ENCODE measurements at regions not wholly inside any gene's neighbourhood (a gene's known extent, or its start where the extent isn't known, plus 50 kb on each side); places are given as distances from the start of the nearest gene placed in this dataset.
"Not testable (repeated sequence)": the region's sequence is repeated elsewhere in the genome, so short reads cannot be mapped to it uniquely, and the experiment has no call there.

- Mint-ChIP-seq H3K9me3 (ENCODE audit: insufficient read depth) (no peaks in the 10 kb centered on the region), H3K4me3 (no peak overlapping the region), H3K27me3 (no peaks in the 10 kb centered on the region), H3K4me1 (no peaks in the 10 kb centered on the region), H3K27ac (no peak overlapping the region)
- no peak overlapping the region for H2AFZ ChIP-seq (ENCODE audit: insufficient read depth, low read depth, low read length, poor library complexity, severe bottlenecking)
- H3K27me3 ChIP-seq (replicated peaks in 1 of 4; ENCODE audit: control extremely low read depth in 1 of 4, control insufficient read depth in 3 of 4, insufficient read depth in 4 of 4, low read length in 3 of 4) = no peaks in the 10 kb centered on the region
- ATAC-seq (ENCODE audit: low read depth) (no peak), DNase-seq (no peak)
- H3K4me2 ChIP-seq (replicated peaks; ENCODE audit: low read depth, low read length, poor library complexity, severe bottlenecking) = no peak overlapping the region
- H4K20me1 ChIP-seq (ENCODE audit: control insufficient read depth, insufficient read depth, low read length, poor library complexity, severe bottlenecking) = no peaks in the 10 kb centered on the region
- CTCF ChIA-PET = no interaction called here
- no peaks in the 10 kb centered on the region for H3K36me3 ChIP-seq (replicated peaks in 1 of 2; ENCODE audit: control extremely low read depth in 1 of 2, control insufficient read depth in 1 of 2, extremely low read depth in 1 of 2, insufficient read depth in 2 of 2, low read length in 1 of 2)
- H3K9ac ChIP-seq (ENCODE audit: low read length) = no peak overlapping the region
- intact Hi-C loops (cut with micrococcal nuclease) = no loop called here
- H3K9me3 ChIP-seq (ENCODE audit: control extremely low read depth in 1 of 3, control insufficient read depth in 2 of 3, insufficient read depth in 1 of 3, low read length in 2 of 3) = no peaks in the 10 kb centered on the region
- POLR2A ChIA-PET = no interaction called here
- H3K79me2 ChIP-seq (ENCODE audit: control insufficient read depth, insufficient read depth, low read length) = no peaks in the 10 kb centered on the region
- H3K4me3 ChIP-seq (ENCODE audit: control extremely low read depth in 1 of 5, extremely low read depth in 1 of 5, insufficient read depth in 1 of 5, low read depth in 2 of 5, low read length in 4 of 5) = no peak overlapping the region
- WGBS (ENCODE audit: insufficient coverage) = no CpG with 5 or more reads among the region's 2 CpGs
- TF ChIP-seq CTCF (IDR thresholded peaks at IDR 0.05) (no peak), EZH2 (IDR thresholded peaks at IDR 0.05; ENCODE audit: borderline replicate concordance, insufficient read depth, low read depth, low read length, poor library complexity, severe bottlenecking) (no peak)
- no peaks in the 10 kb centered on the region for H3K4me1 ChIP-seq (ENCODE audit: control insufficient read depth in 2 of 2, insufficient read depth in 2 of 2, low read length in 2 of 2)
- H3K27ac ChIP-seq (ENCODE audit: low read length in 2 of 2) = no peak overlapping the region
These were observed 1506.2 kb upstream of the LRRTM3 start for GRCh38 chr10:65419629-65420028.

DNA sequence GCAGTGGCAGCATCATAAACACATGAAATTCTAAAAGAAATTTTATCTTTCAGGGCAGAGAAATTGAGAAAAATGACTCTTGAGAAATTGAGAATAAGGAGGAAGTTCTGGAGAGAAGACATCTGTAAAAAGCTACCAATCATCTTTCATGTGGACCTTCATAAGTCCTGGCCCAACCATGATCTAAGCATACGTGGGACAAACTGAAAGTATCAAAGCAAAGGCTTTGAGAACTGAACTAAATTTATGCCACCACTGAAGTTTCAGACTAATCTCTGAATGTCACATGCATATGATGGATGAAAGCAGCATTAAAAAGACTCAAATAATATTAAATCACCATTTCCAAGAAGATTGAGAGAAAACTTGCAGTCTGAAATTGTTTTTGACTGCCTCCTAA is 1502.8 kb upstream of the LRRTM3 start:
- CTCF ChIA-PET = no interaction called here
- H3K9ac ChIP-seq (ENCODE audit: low read length) = no peak overlapping the region
- no CpG with 5 or more reads among the region's 1 CpG for WGBS (ENCODE audit: insufficient coverage)
- Mint-ChIP-seq H3K4me3 (no peak overlapping the region), H3K27ac (no peak overlapping the region), H3K4me1 (no peaks in the 10 kb centered on the region), H3K27me3 (no peaks in the 10 kb centered on the region), H3K9me3 (ENCODE audit: insufficient read depth) (no peaks in the 10 kb centered on the region)
- H3K36me3 ChIP-seq (replicated peaks in 1 of 2; ENCODE audit: control extremely low read depth in 1 of 2, control insufficient read depth in 1 of 2, extremely low read depth in 1 of 2, insufficient read depth in 2 of 2, low read length in 1 of 2) = no peaks in the 10 kb centered on the region
- H3K27me3 ChIP-seq (replicated peaks in 1 of 4; ENCODE audit: control extremely low read depth in 1 of 4, control insufficient read depth in 3 of 4, insufficient read depth in 4 of 4, low read length in 3 of 4) = no peaks in the 10 kb centered on the region
- no peaks in the 10 kb centered on the region for H3K79me2 ChIP-seq (ENCODE audit: control insufficient read depth, insufficient read depth, low read length)
- H3K9me3 ChIP-seq (ENCODE audit: control extremely low read depth in 1 of 3, control insufficient read depth in 2 of 3, insufficient read depth in 1 of 3, low read length in 2 of 3) = no peaks in the 10 kb centered on the region
- no peak for ATAC-seq (ENCODE audit: low read depth)
- H2AFZ ChIP-seq (ENCODE audit: insufficient read depth, low read depth, low read length, poor library complexity, severe bottlenecking) = no peak overlapping the region
- H3K4me2 ChIP-seq (replicated peaks; ENCODE audit: low read depth, low read length, poor library complexity, severe bottlenecking) = no peak overlapping the region
- TF ChIP-seq CTCF (IDR thresholded peaks at IDR 0.05) (no peak), EZH2 (IDR thresholded peaks at IDR 0.05; ENCODE audit: borderline replicate concordance, insufficient read depth, low read depth, low read length, poor library complexity, severe bottlenecking) (no peak)
- no peak overlapping the region for H3K27ac ChIP-seq (ENCODE audit: low read length in 2 of 2)
- DNase-seq = no peak
- intact Hi-C loops (cut with micrococcal nuclease) = no loop called here
- H4K20me1 ChIP-seq (ENCODE audit: control insufficient read depth, insufficient read depth, low read length, poor library complexity, severe bottlenecking) = no peaks in the 10 kb centered on the region
- POLR2A ChIA-PET = no interaction called here
- no peak overlapping the region for H3K4me3 ChIP-seq (ENCODE audit: control extremely low read depth in 1 of 5, extremely low read depth in 1 of 5, insufficient read depth in 1 of 5, low read depth in 2 of 5, low read length in 4 of 5)
- no peaks in the 10 kb centered on the region for H3K4me1 ChIP-seq (ENCODE audit: control insufficient read depth in 2 of 2, insufficient read depth in 2 of 2, low read length in 2 of 2)

GRCh38 chr10:65429381-65429780 is 1496.5 kb upstream of the LRRTM3 start:
- H3K4me3 Mint-ChIP-seq; H3K9me3 Mint-ChIP-seq (ENCODE audit: insufficient read depth); H3K79me2 ChIP-seq (ENCODE audit: control insufficient read depth, insufficient read depth, low read length); H3K27me3 ChIP-seq (replicated peaks in 1 of 4; ENCODE audit: control extremely low read depth in 1 of 4, control insufficient read depth in 3 of 4, insufficient read depth in 4 of 4, low read length in 3 of 4); H3K4me3 ChIP-seq (ENCODE audit: control extremely low read depth in 1 of 5, extremely low read depth in 1 of 5, insufficient read depth in 1 of 5, low read depth in 2 of 5, low read length in 4 of 5); H3K4me2 ChIP-seq (replicated peaks; ENCODE audit: low read depth, low read length, poor library complexity, severe bottlenecking); DNase-seq; H4K20me1 ChIP-seq (ENCODE audit: control insufficient read depth, insufficient read depth, low read length, poor library complexity, severe bottlenecking); H3K27me3 Mint-ChIP-seq; intact Hi-C loops (cut with micrococcal nuclease); ATAC-seq (ENCODE audit: low read depth); CTCF ChIA-PET; POLR2A ChIA-PET; H3K27ac Mint-ChIP-seq; H2AFZ ChIP-seq (ENCODE audit: insufficient read depth, low read depth, low read length, poor library complexity, severe bottlenecking); H3K36me3 ChIP-seq (replicated peaks in 1 of 2; ENCODE audit: control extremely low read depth in 1 of 2, control insufficient read depth in 1 of 2, extremely low read depth in 1 of 2, insufficient read depth in 2 of 2, low read length in 1 of 2); H3K4me1 ChIP-seq (ENCODE audit: control insufficient read depth in 2 of 2, insufficient read depth in 2 of 2, low read length in 2 of 2); H3K27ac ChIP-seq (ENCODE audit: low read length in 2 of 2); H3K9ac ChIP-seq (ENCODE audit: low read length); H3K4me1 Mint-ChIP-seq; H3K9me3 ChIP-seq (ENCODE audit: control extremely low read depth in 1 of 3, control insufficient read depth in 2 of 3, insufficient read depth in 1 of 3, low read length in 2 of 3): not testable (repeated sequence)
- 96% methylated on average over 29 of the region's 30 CpGs for WGBS (ENCODE audit: insufficient coverage)

All from B cell (primary cell).